Endothelial cell of umbilical vein (primary cell): ENCODE measurements at regions not wholly inside any gene's neighbourhood (a gene's known extent, or its start where the extent isn't known, plus 50 kb on each side); places are given as distances from the start of the nearest gene placed in this dataset.

Source experiments
- BruUV-seq: library from RNA; stranded (reverse); fragments of 400-500 nt; replicated peaks from 2 replicates; lab custom pipeline; 2021; lab: Mats Ljungman, UMichigan
- CTCF ChIA-PET: fragments of 300-600, 350-600 bp; sonication (Branson Sonifier 250); formaldehyde crosslinking; loops from one replicate; lab custom pipeline; 2021; ENCODE audit warnings: antibody characterized with exemption, inconsistent platforms; lab: Charles Lee
- POLR2A ChIA-PET: fragments of 300-600, 350-600 bp; sonication (Branson Sonifier 250); formaldehyde crosslinking; loops from one replicate; lab custom pipeline; 2021; ENCODE audit warnings: antibody characterized with exemption, inconsistent platforms; lab: Charles Lee
- DNase-seq: peaks from one replicate; pipeline ENCODE4 v3.0.0-alpha.2; 2011; ENCODE audit warnings: low read depth, low spot score
- FAIRE-seq: peaks from 2 replicates; lab custom pipeline; 2011; peaks lifted over from hg19 to GRCh38; lab: Jason Lieb, UNC
- H2AFZ ChIP-seq: 2 replicates; pipeline ENCODE4 v1.6.0; 2012; ENCODE audit warnings: low read depth, low read length, control low read depth, inconsistent platforms
- H3K27ac ChIP-seq: 2 replicates; pipeline ENCODE4 v1.5.1; 2011; ENCODE audit warnings: low read depth, mild to moderate bottlenecking, control low read depth, low read length, moderate library complexity; ENCODE audit not compliant: insufficient read depth
- H3K27me3 ChIP-seq, 2 experiments: 2 replicates each; pipeline versions ENCODE4 v1.6.0 to v1.6.1; 2011; ENCODE audit warnings: low read length in 2 of 2, mixed read lengths in 1 of 2; ENCODE audit not compliant: control insufficient read depth in 2 of 2, insufficient read depth in 2 of 2
- H3K36me3 ChIP-seq, 2 experiments: 2 replicates in 1 of 2; 3 replicates in 1 of 2; pipeline ENCODE4 v1.5.1; 2011; ENCODE audit warnings: low read length in 2 of 2, mild to moderate bottlenecking in 1 of 2, moderate library complexity in 1 of 2; ENCODE audit not compliant: control insufficient read depth in 2 of 2, insufficient read depth in 2 of 2; ENCODE audit errors: extremely low read depth in 1 of 2
- H3K4me1 ChIP-seq: 3 replicates; pipeline ENCODE4 v1.5.1; 2011; ENCODE audit warnings: mild to moderate bottlenecking, low read length; ENCODE audit not compliant: control insufficient read depth, insufficient read depth; ENCODE audit errors: extremely low read depth
- H3K4me2 ChIP-seq: 2 replicates; pipeline ENCODE4 v1.6.1; 2011; ENCODE audit warnings: low read length, control low read depth, mixed read lengths; ENCODE audit not compliant: insufficient read depth
- H3K4me3 ChIP-seq, 3 experiments: fragments of 200-600 bp in 1 of 3; sonication (generic), shearing (Covaris generic) in 1 of 3; replicated peaks in 1 of 3; 2 replicates each; pipeline ENCODE4 v1.5.1; 2011 to 2016; ENCODE audit warnings: control low read depth in 3 of 3, low read length in 3 of 3, mild to moderate bottlenecking in 2 of 3, inconsistent platforms in 1 of 3, low read depth in 1 of 3, moderate library complexity in 1 of 3; ENCODE audit not compliant: insufficient read depth in 1 of 3
- H3K79me2 ChIP-seq: 2 replicates; pipeline ENCODE4 v1.6.0; 2012; ENCODE audit warnings: low read length, inconsistent platforms; ENCODE audit not compliant: control insufficient read depth, insufficient read depth
- H3K9ac ChIP-seq: replicated peaks from 2 replicates; pipeline ENCODE3; 2011; ENCODE audit warnings: low read length, control low read depth; ENCODE audit not compliant: insufficient read depth; ENCODE audit errors: extremely low read depth
- H3K9me1 ChIP-seq: replicated peaks from 3 replicates; pipeline ENCODE4 v1.6.0; 2011; ENCODE audit warnings: mild to moderate bottlenecking, low read length; ENCODE audit not compliant: control insufficient read depth, insufficient read depth; ENCODE audit errors: extremely low read depth
- H3K9me3 ChIP-seq: replicated peaks from 2 replicates; pipeline ENCODE4 v1.5.1; 2012; ENCODE audit warnings: low read length, inconsistent platforms; ENCODE audit not compliant: control insufficient read depth, insufficient read depth
- H4K20me1 ChIP-seq: replicated peaks from 2 replicates; pipeline ENCODE3; 2011; ENCODE audit warnings: mild to moderate bottlenecking, low read length; ENCODE audit not compliant: control insufficient read depth, insufficient read depth; ENCODE audit errors: extremely low read depth
- EZH2 ChIP-seq: IDR thresholded peaks from 2 replicates; pipeline ENCODE4 v1.6.1; 2012; ENCODE audit warnings: borderline replicate concordance, low read depth, mild to moderate bottlenecking, moderate library complexity, low read length, inconsistent platforms; ENCODE audit not compliant: severe bottlenecking
- FOS ChIP-seq: IDR thresholded peaks from 2 replicates; pipeline ENCODE4 v1.6.1; 2011; ENCODE audit warnings: mild to moderate bottlenecking, low read length, moderate library complexity, borderline replicate concordance; ENCODE audit not compliant: insufficient read depth
- GATA2 ChIP-seq: IDR thresholded peaks from 2 replicates; pipeline ENCODE4 v1.7.0; 2011; ENCODE audit warnings: low read depth, mild to moderate bottlenecking, moderate library complexity, mixed read lengths, low read length; ENCODE audit not compliant: insufficient read length, insufficient read depth
- JUN ChIP-seq: IDR thresholded peaks from 2 replicates; pipeline ENCODE4 v1.6.1; 2011; ENCODE audit warnings: borderline replicate concordance, low read depth; ENCODE audit not compliant: insufficient read length, insufficient read depth
- MAX ChIP-seq: IDR thresholded peaks from 2 replicates; pipeline ENCODE4 v1.6.1; 2011; ENCODE audit not compliant: insufficient read depth, insufficient read length
- MYC ChIP-seq: IDR thresholded peaks from one replicate; pipeline ENCODE4 v1.6.1; 2011; ENCODE audit warnings: mild to moderate bottlenecking, low read depth, low read length
- POLR2A ChIP-seq: IDR thresholded peaks from 2 replicates; pipeline ENCODE4 v1.6.1; 2012; ENCODE audit warnings: low read depth, mild to moderate bottlenecking, control low read depth, low read length
- POLR2AphosphoS5 ChIP-seq: IDR thresholded peaks from 2 replicates; pipeline ENCODE4 v1.6.1; 2012; ENCODE audit warnings: low read depth, mild to moderate bottlenecking, control low read depth, low read length, moderate library complexity; ENCODE audit not compliant: insufficient read depth
- dilution Hi-C: fragments of 300-500 bp; cut with MboI; formaldehyde crosslinking; loops from one replicate; pipeline ENCODE4 v1.15.0; 2019; ENCODE audit warnings: low sequenced_read_pairs; ENCODE audit not compliant: extremely low pct_ligation_motif_present
- intact Hi-C: fragments of 100-400 bp; cut with micrococcal nuclease; formaldehyde crosslinking; loops from one replicate; pipeline ENCODE4 v1.10.0; 2022
- TF ChIP-seq, protein P1 (sequence below), 2 donors: IDR thresholded peaks; 1 replicate in 1 of 2; 2 replicates in 1 of 2; pipeline ENCODE4 v1.5.1; 2011; ENCODE audit warnings: low read length in 2 of 2, mild to moderate bottlenecking in 2 of 2, moderate library complexity in 2 of 2, control low read depth in 1 of 2, inconsistent platforms in 1 of 2, low read depth in 1 of 2; ENCODE audit not compliant: insufficient read depth in 1 of 2; ENCODE audit errors: extremely low read depth in 1 of 2

DNA sequence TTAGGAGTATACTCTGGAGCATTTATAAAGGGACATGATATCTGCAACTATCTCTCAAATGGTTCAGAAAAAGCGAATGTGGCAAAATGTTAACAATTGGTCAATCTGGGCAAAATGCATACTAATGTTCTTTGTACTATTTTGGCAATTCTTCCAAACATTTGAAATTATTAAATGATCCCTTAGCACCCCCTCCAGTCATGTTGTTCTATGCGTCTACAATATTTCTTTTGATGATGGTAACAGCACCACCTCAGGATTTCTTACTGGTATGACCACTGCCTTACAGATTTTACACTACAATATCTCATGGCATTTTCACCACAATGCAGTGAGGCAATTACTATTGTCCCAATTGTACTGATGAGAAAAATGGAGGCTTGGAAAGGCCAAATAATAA, 52.9 kb upstream of the TRIO start:
- ChIA-PET POLR2A (no interaction called here), CTCF (no interaction called here)
- DNase-seq (no peak), FAIRE-seq (no peak)
- Histone ChIP-seq H3K4me2 (no peak overlapping the region), H3K9me1 (no peaks in the 10 kb centered on the region), H2AFZ (no peak overlapping the region), H3K9me3 (no peaks in the 10 kb centered on the region), H4K20me1 (no peaks in the 10 kb centered on the region), H3K9ac (no peak overlapping the region), H3K27me3 (peaks cover 7 to 13% of the 10 kb centered on the region in 2 experiments), H3K4me3 (no peak overlapping the region), H3K4me1 (no peaks in the 10 kb centered on the region), H3K36me3 (no peaks in the 10 kb centered on the region), H3K27ac (no peak overlapping the region), H3K79me2 (no peaks in the 10 kb centered on the region)
- intact Hi-C loops (no loop called here), dilution Hi-C loops (no loop called here)
- BruUV-seq, result no TSS peak
- no peak for TF ChIP-seq JUN
- no peak for TF ChIP-seq POLR2A
- TF ChIP-seq EZH2, result no peak
- TF ChIP-seq, protein P1, sequence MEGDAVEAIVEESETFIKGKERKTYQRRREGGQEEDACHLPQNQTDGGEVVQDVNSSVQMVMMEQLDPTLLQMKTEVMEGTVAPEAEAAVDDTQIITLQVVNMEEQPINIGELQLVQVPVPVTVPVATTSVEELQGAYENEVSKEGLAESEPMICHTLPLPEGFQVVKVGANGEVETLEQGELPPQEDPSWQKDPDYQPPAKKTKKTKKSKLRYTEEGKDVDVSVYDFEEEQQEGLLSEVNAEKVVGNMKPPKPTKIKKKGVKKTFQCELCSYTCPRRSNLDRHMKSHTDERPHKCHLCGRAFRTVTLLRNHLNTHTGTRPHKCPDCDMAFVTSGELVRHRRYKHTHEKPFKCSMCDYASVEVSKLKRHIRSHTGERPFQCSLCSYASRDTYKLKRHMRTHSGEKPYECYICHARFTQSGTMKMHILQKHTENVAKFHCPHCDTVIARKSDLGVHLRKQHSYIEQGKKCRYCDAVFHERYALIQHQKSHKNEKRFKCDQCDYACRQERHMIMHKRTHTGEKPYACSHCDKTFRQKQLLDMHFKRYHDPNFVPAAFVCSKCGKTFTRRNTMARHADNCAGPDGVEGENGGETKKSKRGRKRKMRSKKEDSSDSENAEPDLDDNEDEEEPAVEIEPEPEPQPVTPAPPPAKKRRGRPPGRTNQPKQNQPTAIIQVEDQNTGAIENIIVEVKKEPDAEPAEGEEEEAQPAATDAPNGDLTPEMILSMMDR (IDR thresholded peaks at IDR 0.05; ENCODE audit: extremely low read depth in 1 of 2, insufficient read depth in 1 of 2, low read depth in 1 of 2, low read length in 2 of 2), result no peak
- TF ChIP-seq FOS, result no peak
- no peak for TF ChIP-seq POLR2AphosphoS5
- TF ChIP-seq GATA2, result no peak
- no peak for TF ChIP-seq MYC
- TF ChIP-seq MAX, result no peak
